Esophagus squamous epithelium (tissue), 4 donors: ENCODE measurements at regions not wholly inside any gene's neighbourhood (a gene's known extent, or its start where the extent isn't known, plus 50 kb on each side); places are given as distances from the start of the nearest gene placed in this dataset.
"Not testable (repeated sequence)": the region's sequence is repeated elsewhere in the genome, so short reads cannot be mapped to it uniquely, and the experiment has no call there.

ENCODE experiments used
- POLR2A ChIP-seq, 4 donors: fragments of 450-650 bp; IDR thresholded peaks; one replicate each; pipeline ENCODE4 v1.6.1; 2017; ENCODE audit warnings: antibody characterized with exemption in 4 of 4, mild to moderate bottlenecking in 4 of 4, moderate library complexity in 3 of 4
- TF ChIP-seq, protein P1 (sequence below), 6 experiments: fragments of 450-650 bp in 4 of 6; fragments of 200-600 bp in 2 of 6; sonication (generic) in 2 of 6; IDR thresholded peaks; one replicate each; pipeline ENCODE4 v1.5.1; 2016 to 2019; ENCODE audit warnings: antibody characterized with exemption in 6 of 6, mild to moderate bottlenecking in 4 of 6, moderate library complexity in 4 of 6

DNA sequence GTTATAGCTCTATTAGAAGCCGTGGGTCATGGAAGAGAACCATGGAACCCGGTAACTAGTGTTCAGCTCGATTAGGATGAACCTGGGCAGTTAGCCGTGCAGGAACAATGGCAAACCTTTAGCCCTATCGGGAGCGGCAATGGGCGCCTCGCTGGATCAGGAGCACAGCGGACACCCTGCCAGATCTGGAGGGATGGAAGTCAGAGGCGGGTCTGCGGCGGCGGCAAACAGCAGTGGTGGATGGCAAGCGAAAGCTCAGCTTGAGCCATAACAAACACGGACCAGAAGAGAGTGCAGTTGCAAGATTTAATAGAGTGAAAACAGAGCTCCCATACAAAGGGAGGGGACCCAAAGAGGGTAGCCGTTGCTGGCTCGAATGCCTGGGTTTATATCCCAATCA, 160.2 kb upstream of the RGS6 start:
- TF ChIP-seq, protein P1, sequence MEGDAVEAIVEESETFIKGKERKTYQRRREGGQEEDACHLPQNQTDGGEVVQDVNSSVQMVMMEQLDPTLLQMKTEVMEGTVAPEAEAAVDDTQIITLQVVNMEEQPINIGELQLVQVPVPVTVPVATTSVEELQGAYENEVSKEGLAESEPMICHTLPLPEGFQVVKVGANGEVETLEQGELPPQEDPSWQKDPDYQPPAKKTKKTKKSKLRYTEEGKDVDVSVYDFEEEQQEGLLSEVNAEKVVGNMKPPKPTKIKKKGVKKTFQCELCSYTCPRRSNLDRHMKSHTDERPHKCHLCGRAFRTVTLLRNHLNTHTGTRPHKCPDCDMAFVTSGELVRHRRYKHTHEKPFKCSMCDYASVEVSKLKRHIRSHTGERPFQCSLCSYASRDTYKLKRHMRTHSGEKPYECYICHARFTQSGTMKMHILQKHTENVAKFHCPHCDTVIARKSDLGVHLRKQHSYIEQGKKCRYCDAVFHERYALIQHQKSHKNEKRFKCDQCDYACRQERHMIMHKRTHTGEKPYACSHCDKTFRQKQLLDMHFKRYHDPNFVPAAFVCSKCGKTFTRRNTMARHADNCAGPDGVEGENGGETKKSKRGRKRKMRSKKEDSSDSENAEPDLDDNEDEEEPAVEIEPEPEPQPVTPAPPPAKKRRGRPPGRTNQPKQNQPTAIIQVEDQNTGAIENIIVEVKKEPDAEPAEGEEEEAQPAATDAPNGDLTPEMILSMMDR (IDR thresholded peaks at IDR 0.05) = not testable (repeated sequence)
- TF ChIP-seq POLR2A (IDR thresholded peaks at IDR 0.05) = not testable (repeated sequence)
